ENCODE measurements at regions not wholly inside any gene's neighbourhood (a gene's known extent, or its start where the extent isn't known, plus 50 kb on each side); places are given as distances from the start of the nearest gene placed in this dataset.

GRCh38 chr13:73894995-73895571 lies 239.1 kb downstream of the KLF12 start:
- DNase-seq (ENCODE audit: low read depth), result no peak

- no peak for DNase-seq (ENCODE audit: low read depth)
Measured at GRCh38 chr13:73893833-73894232, 240.4 kb downstream of the KLF12 start.

GRCh38 chr13:73891805-73892204 lies 242.4 kb downstream of the KLF12 start:
- DNase-seq (ENCODE audit: low read depth), result no peak

- no peak for DNase-seq (ENCODE audit: low read depth)
Measured at GRCh38 chr13:73883162-73883561, 251.0 kb downstream of the KLF12 start.

- no peak for DNase-seq (ENCODE audit: low read depth)
Measured at GRCh38 chr13:73880365-73880764, 253.8 kb downstream of the KLF12 start.

- no peak for DNase-seq (ENCODE audit: low read depth)
Measured at GRCh38 chr13:73879346-73880015, 254.7 kb downstream of the KLF12 start.

GRCh38 chr13:73877399-73877798 lies 256.8 kb downstream of the KLF12 start:
- no peak for DNase-seq (ENCODE audit: low read depth)

GRCh38 chr13:73876323-73876722 lies 257.9 kb downstream of the KLF12 start:
- no peak for DNase-seq (ENCODE audit: low read depth)

GRCh38 chr13:73873940-73874830 lies 260.0 kb downstream of the KLF12 start:
- no peak for DNase-seq (ENCODE audit: low read depth)

- DNase-seq (ENCODE audit: low read depth), result no peak
Measured at GRCh38 chr13:73872397-73872796, 261.8 kb downstream of the KLF12 start.

- no peak for DNase-seq (ENCODE audit: low read depth)
Measured at GRCh38 chr13:73870970-73871935, 263.0 kb downstream of the KLF12 start.

- DNase-seq (ENCODE audit: low read depth), result no peak
Measured at GRCh38 chr13:73870036-73870741, 264.0 kb downstream of the KLF12 start.

- DNase-seq (ENCODE audit: low read depth), result no peak
Measured at GRCh38 chr13:73865027-73865426, 269.2 kb downstream of the KLF12 start.

- DNase-seq (ENCODE audit: low read depth), result no peak
Measured at GRCh38 chr13:73861136-73861535, 273.1 kb downstream of the KLF12 start.

GRCh38 chr13:73860501-73860900 lies 273.7 kb downstream of the KLF12 start:
- no peak for DNase-seq (ENCODE audit: low read depth)

- DNase-seq (ENCODE audit: low read depth), result no peak
Measured at GRCh38 chr13:73859841-73860240, 274.4 kb downstream of the KLF12 start.

GRCh38 chr13:73857106-73857505 lies 277.1 kb downstream of the KLF12 start:
- no peak for DNase-seq (ENCODE audit: low read depth)

GRCh38 chr13:73851104-73851503 lies 283.1 kb downstream of the KLF12 start:
- no peak for DNase-seq (ENCODE audit: low read depth)

GRCh38 chr13:73850104-73850873 lies 283.9 kb downstream of the KLF12 start:
- DNase-seq (ENCODE audit: low read depth), result no peak

- no peak for DNase-seq (ENCODE audit: low read depth)
Measured at GRCh38 chr13:73849292-73849691, 284.9 kb downstream of the KLF12 start.

Measured in CMK (cell line).